ENCODE measurements at regions not wholly inside any gene's neighbourhood (a gene's known extent, or its start where the extent isn't known, plus 50 kb on each side); places are given as distances from the start of the nearest gene placed in this dataset.

- POLR2A ChIA-PET = no interaction called here
- intact Hi-C loops (cut with micrococcal nuclease; ENCODE audit: unreplicated experiment) = no loop called here
- Histone ChIP-seq H3K4me1 (no peaks in the 10 kb centered on the region), H3K36me3 (ENCODE audit: control insufficient read depth, insufficient read depth, low read length) (no peaks in the 10 kb centered on the region), H3K4me3 (ENCODE audit: low read depth, low read length) (no peak overlapping the region), H3K9me3 (no peaks in the 10 kb centered on the region), H3K27me3 (replicated peaks; ENCODE audit: control insufficient read depth, insufficient read depth, low read length) (no peaks in the 10 kb centered on the region)
- Mint-ChIP-seq H3K4me1 (ENCODE audit: low read depth, unreplicated experiment) (no peaks in the 10 kb centered on the region), H3K4me3 (ENCODE audit: unreplicated experiment) (no peak overlapping the region), H3K27ac (ENCODE audit: unreplicated experiment) (no peak overlapping the region), H3K27me3 (ENCODE audit: insufficient read depth, unreplicated experiment) (no peaks in the 10 kb centered on the region), H3K9me3 (ENCODE audit: unreplicated experiment) (no peaks in the 10 kb centered on the region), H3K36me3 (ENCODE audit: insufficient read depth, unreplicated experiment) (no peaks in the 10 kb centered on the region)
- no peak for TF ChIP-seq CTCF (IDR thresholded peaks at IDR 0.05; ENCODE audit: insufficient read depth in 1 of 2, low read depth in 1 of 2, low read length in 1 of 2, severe bottlenecking in 1 of 2, unreplicated experiment in 1 of 2)
- no TSS peak for BruUV-seq (replicated peaks)
- CTCF ChIA-PET = no interaction called here
- DNase-seq = no peak
Observed at GRCh38 chr1:164265232-164265631, 293.8 kb upstream of the PBX1 start.

GRCh38 chr1:164272156-164272555, 286.8 kb upstream of the PBX1 start:
- intact Hi-C loops (cut with micrococcal nuclease; ENCODE audit: unreplicated experiment) = no loop called here

GRCh38 chr1:164296172-164296571, 262.8 kb upstream of the PBX1 start:
- DNase-seq = no peak
- no peak overlapping the region for H3K27ac Mint-ChIP-seq (ENCODE audit: unreplicated experiment)
- H3K27me3 ChIP-seq (replicated peaks; ENCODE audit: control insufficient read depth, insufficient read depth, low read length) = no peaks in the 10 kb centered on the region
- no peak overlapping the region for H3K4me3 ChIP-seq (ENCODE audit: low read depth, low read length)
- no peaks in the 10 kb centered on the region for H3K4me1 ChIP-seq
- BruUV-seq (replicated peaks) = no TSS peak
- H3K4me3 Mint-ChIP-seq (ENCODE audit: unreplicated experiment) = no peak overlapping the region
- no peak for TF ChIP-seq CTCF (IDR thresholded peaks at IDR 0.05; ENCODE audit: insufficient read depth in 1 of 2, low read depth in 1 of 2, low read length in 1 of 2, severe bottlenecking in 1 of 2, unreplicated experiment in 1 of 2)
- H3K9me3 ChIP-seq = no peaks in the 10 kb centered on the region
- no peaks in the 10 kb centered on the region for H3K4me1 Mint-ChIP-seq (ENCODE audit: low read depth, unreplicated experiment)
- H3K9me3 Mint-ChIP-seq (ENCODE audit: unreplicated experiment) = no peaks in the 10 kb centered on the region
- intact Hi-C loops (cut with micrococcal nuclease; ENCODE audit: unreplicated experiment) = no loop called here
- no peaks in the 10 kb centered on the region for H3K27me3 Mint-ChIP-seq (ENCODE audit: insufficient read depth, unreplicated experiment)
- ChIA-PET POLR2A (no interaction called here), CTCF (no interaction called here)
- no peaks in the 10 kb centered on the region for H3K36me3 Mint-ChIP-seq (ENCODE audit: insufficient read depth, unreplicated experiment)
- H3K36me3 ChIP-seq (ENCODE audit: control insufficient read depth, insufficient read depth, low read length) = no peaks in the 10 kb centered on the region

More at GRCh38 chr1:164272156-164272555, 286.8 kb upstream of the PBX1 start:
- H3K27me3 Mint-ChIP-seq (ENCODE audit: insufficient read depth, unreplicated experiment) = no peaks in the 10 kb centered on the region
- no peak for DNase-seq
- H3K36me3 Mint-ChIP-seq (ENCODE audit: insufficient read depth, unreplicated experiment) = no peaks in the 10 kb centered on the region
- H3K4me3 Mint-ChIP-seq (ENCODE audit: unreplicated experiment) = no peak overlapping the region
- Histone ChIP-seq H3K27me3 (replicated peaks; ENCODE audit: control insufficient read depth, insufficient read depth, low read length) (no peaks in the 10 kb centered on the region), H3K9me3 (no peaks in the 10 kb centered on the region; the same call in 1 of the 2 replicates), H3K36me3 (ENCODE audit: control insufficient read depth, insufficient read depth, low read length) (no peaks in the 10 kb centered on the region), H3K4me1 (no peaks in the 10 kb centered on the region), H3K4me3 (ENCODE audit: low read depth, low read length) (no peak overlapping the region)
- POLR2A ChIA-PET = no interaction called here
- no peak overlapping the region for H3K27ac Mint-ChIP-seq (ENCODE audit: unreplicated experiment)
- CTCF ChIA-PET = no interaction called here
- no TSS peak for BruUV-seq (replicated peaks)
- H3K9me3 Mint-ChIP-seq (ENCODE audit: unreplicated experiment) = peaks cover 26% of the 10 kb centered on the region
- no peaks in the 10 kb centered on the region for H3K4me1 Mint-ChIP-seq (ENCODE audit: low read depth, unreplicated experiment)
- TF ChIP-seq CTCF (IDR thresholded peaks at IDR 0.05; ENCODE audit: insufficient read depth in 1 of 2, low read depth in 1 of 2, low read length in 1 of 2, severe bottlenecking in 1 of 2, unreplicated experiment in 1 of 2) = no peak
